GM19023 (cell line): ENCODE measurements at regions not wholly inside any gene's neighbourhood (a gene's known extent, or its start where the extent isn't known, plus 50 kb on each side); places are given as distances from the start of the nearest gene placed in this dataset.
A peak's percentile ranks its signal among the peaks of the same experiment; 100 is the strongest.

Experiments
- ATAC-seq: cut with Tn5 transposase; IDR thresholded peaks from one replicate; pipeline ENCODE4 v1.9.1; 2021; ENCODE audit warnings: mild to moderate bottlenecking, moderate library complexity; ENCODE audit not compliant: unreplicated experiment

DNA sequence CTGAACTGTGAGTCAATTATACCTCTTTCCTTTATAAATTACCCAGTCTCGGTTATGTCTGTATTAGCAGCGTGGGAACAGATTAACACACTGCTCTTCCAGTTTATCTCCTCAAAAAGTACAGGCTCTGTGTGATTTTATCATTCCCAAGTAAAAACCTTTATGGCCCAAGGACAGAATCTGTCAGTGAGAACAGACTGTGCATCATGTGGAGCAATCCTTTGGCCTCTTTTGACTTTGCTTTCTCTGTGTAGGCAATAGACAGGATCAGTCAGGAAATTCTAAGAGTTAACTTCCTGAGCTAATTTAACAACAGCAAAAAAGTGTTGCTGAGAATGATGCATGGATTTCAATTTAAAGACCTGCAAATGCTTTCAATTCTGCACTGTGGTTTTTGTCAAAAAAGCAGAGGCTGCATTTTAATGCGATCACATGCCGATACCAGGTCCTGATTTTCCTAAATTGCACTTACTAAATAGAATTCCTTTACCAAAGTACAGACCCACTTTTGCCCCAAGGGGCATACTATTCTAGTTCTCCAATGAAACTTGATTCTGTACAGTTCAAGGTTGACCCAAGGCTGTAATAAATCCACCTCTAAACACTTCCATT is 246.7 kb upstream of the MARCKS start:
- ATAC-seq = no peak

DNA sequence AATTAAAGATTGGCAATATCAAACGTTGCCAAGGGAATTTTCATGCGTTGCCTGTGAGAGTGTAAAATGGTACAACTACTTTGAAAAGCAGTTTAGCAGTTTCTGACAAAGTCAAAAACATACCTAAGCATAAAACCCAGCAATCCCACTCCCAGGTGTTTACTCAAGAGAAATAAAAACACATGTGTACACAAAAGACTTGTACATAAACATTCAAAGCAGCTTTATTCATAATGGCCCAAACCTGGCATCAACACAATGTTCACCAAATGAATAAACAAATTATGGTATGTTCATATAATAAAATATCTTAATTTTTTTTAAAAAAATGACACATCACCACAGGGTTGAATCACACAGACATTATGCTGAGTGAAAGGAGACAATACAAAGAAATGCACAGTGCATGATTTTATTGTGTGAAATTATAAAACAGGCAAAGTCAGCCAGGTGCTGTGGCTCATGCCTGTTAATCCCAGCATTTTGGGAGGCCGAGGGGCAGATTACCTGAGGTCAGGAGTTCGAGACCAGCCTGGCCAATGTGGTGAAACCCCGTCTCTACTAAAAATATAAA is 240.4 kb upstream of the MARCKS start:
- ATAC-seq = no peak

DNA sequence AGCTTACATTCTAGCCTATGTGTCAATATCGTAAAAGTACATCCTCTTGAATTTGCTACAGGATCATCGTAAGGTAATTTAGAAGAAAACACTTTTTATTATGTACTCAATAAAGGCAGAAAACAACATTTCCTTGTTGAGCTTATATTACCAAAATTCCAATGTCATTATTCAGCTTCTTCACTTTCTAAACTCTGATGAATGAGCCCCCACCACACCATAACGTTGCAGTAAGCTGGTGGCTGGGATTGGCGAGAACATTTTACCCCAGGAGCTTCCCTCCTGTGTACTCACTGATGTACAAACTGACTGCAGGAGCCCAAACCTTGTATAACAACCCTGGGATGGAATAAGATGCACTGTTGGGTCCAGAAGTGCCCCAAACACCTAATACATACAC is 238.1 kb upstream of the MARCKS start:
- ATAC-seq = no peak

DNA sequence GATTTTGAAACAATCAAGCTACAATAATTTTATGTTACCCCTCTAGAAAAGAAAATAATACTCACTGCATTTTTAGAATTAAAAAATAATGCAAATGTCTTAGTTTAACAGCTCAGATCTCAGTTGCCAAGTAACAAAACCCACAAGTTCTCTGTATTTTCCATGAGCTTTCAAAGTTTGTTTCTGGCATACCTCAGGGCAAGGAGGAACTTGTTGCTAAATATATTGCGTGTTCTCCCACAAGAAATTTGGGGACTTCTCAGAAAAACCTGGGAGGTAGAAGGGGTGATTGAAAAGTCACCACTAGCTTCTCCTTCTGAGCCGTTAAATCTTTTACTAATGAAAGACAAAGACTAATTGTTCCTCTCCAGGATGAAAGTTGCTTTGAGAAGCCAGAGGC is 236.8 kb upstream of the MARCKS start:
- ATAC-seq = no peak

DNA sequence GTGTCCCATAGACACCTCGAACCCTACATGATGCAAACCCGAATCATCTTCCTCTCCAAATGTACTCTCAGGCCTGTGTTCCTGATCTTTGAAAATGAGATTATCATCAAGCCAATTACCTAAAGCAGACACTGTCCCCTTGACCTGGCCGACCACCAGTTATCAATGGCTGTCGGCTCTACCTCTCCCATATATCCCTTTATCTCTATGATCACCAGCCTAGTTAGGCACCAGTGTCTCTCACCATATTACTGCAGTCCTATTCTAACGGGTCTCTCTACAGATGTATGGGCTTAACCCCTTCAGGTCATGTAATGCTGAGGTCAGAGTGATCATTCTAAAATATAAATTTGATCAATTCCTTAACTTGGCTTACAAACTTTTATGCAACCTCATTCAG is 234.9 kb upstream of the MARCKS start:
- ATAC-seq = no peak

DNA sequence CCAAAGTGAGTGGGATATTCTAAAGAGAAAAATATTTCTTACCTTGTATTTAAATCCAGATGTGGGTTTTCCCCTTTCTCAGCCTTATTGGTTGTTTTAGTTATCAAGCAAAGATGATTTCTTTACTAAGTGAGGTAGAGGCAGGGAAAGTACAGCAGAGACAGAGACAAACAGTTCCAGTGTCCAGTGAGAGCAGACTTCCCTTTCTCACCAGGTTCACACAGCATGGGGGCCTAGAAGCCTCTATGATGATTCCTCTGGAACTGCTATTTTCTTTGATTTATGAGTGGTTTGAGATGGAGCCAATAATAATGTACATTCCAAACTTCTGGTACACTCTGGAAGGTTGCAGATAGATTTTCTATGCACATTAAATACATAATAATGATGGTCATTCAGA is 234.0 kb upstream of the MARCKS start:
- no peak for ATAC-seq

DNA sequence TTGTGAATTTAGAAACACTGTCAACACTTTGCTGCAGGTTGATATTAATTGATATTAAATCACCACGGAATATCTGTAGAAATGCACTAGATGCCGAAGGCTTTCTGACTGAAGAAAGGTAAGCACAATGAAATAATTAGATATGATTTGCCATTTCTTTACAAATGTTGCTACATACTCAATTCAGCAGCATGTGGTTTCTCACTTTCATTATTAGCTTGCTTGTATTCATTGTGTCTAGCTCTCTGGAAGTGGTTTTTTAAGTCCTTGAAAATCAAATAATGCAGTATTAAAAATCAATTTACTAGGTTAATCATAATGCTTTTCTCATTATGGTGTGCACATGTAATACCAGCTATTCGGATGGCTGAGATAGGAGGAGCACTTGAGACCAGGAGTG is 231.3 kb upstream of the MARCKS start:
- ATAC-seq = no peak

DNA sequence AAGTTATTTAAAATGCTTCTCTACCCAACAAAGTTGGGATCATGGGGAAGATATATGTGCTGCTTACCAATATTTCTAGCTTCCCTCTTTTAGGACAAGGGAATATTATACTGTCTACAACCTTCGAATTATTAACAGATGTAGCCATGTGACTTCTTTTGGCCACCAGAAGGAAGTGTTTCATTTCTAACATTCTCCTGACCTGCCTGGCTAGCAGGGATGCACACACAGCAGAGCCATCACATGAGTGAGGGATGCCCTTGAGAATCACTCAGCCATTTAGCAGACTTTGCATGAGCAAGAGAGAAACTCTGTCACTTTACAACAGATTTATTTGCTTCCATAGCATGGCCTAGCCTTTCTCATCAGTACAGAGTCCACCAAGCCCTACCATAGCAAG is 230.7 kb upstream of the MARCKS start:
- peak; percentile 23 for ATAC-seq

DNA sequence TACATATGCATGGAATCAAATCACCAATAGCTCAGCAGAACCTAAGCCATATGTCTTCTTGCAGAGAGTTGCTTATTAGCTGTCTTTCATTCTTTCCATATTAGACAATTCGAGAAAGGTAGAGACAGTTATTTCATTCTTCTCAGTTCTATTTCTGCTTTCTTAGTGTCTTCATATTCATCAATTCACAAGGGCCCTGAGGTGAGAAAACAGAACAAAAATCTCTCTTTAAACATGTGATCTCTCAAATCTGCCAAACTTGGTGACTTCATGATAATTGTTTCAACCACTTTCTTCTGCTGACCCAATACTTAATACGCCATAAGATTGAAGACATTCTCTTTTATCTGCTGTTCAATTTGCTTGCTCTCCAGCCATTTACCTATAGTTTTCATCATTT is 229.7 kb upstream of the MARCKS start:
- ATAC-seq = peak; percentile 10

DNA sequence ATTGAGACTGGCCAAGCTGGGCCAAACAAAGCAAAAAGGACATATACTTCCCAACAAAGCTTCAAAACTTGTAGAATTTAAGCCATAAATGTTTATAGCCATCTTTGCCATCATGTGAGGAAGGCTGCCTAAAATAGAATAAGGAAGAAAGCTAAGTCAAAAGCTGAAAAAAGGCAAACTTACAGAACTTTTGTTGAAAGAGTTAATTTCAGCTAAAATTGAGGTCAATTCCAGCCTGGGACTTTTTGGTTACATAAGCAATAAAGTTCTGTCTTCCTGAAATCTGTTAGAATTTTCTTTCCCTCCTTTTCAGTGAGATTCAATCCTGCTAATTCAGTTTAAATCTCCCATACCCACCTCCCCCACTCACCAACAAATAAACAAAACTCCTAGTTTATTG is 227.9 kb upstream of the MARCKS start:
- no peak for ATAC-seq

DNA sequence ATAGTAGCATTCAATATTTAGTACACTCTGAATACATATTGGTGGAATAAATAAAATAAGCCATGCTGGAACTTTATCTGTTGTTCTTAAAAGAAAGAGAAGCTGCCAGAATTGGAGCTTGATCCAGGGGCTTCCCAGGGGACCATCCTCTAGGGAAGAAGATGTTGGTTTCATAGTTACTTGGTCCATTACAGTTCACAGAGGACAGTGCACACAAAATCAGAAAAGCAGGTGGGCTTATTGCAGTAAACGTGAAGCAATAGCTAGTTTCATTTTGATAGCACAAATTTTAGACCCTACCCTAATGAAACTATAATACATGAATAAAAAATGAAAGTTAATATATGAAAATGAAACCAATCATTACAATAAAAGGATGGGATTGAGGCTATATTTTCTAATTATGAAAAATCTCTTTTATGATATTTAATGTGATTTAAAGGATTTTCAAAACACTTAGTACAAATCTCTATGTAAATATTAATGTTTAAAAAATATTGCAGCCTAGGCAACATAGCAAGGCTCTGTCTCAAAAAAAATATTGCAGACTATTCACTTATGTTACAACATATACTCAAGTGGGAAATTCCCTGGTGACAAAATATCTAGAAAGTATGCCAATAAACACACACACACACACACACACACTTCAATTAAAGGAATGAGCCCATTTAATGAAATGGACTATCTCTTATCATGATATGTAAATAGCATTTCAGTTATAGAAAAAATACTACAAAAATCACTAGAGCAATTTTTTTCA is 227.0 kb upstream of the MARCKS start:
- no peak for ATAC-seq

DNA sequence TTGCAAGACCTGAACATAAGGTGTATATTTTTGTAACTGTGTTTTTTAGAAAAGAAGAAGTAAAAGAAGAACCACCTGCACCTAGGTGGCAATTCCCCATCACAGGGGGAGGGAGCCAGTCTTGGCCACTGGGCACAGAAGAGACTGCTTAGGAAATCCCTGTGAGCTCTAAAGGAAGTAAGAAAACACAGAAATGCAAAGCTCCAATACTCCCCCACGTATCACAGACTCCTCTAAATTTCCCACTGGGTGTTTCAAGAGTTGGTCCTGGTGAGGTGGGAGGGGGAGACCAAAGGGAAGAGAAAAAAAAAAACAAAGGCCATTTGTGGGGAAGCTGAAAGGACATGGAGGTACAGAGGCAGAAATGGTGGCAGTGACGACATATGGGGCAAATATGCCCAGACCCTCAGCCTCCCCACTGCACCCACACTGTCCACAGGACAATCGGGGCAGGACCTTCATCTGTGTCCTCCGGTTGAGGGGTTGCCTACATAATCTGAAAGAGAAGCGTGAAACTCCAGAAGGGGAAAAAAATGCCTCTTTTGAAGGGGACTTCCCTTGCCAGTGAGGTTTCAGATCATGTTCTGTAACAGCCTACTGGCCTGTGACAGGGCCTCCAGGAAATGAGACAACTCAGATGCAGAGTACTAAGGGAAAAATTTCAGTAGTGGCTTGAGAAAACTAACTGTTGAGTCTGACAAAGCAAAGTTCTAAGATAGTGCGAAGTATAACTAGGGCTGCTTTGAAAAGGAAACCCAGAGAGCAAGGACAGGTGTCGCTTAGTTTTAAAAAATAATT is 226.2 kb upstream of the MARCKS start:
- ATAC-seq = peak; percentile 65

DNA sequence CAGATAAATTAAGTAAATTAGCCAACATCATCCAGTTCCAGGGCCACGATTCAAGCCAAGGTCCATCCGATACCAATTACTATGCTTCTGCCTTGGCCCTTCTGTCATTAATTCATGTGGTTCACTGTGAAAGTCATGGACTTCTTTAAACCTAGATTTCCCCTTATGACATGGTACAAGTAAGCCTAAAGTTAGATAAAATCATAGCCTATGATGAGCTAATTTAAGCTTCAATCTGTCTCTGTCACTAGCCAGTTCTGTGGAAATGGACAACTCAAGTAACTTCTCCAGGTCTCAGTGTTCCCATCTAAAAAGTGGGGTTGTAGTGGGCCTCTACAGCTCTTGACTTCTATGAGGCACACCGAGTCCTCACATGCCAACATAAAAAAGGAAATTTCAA is 225.5 kb upstream of the MARCKS start:
- no peak for ATAC-seq

DNA sequence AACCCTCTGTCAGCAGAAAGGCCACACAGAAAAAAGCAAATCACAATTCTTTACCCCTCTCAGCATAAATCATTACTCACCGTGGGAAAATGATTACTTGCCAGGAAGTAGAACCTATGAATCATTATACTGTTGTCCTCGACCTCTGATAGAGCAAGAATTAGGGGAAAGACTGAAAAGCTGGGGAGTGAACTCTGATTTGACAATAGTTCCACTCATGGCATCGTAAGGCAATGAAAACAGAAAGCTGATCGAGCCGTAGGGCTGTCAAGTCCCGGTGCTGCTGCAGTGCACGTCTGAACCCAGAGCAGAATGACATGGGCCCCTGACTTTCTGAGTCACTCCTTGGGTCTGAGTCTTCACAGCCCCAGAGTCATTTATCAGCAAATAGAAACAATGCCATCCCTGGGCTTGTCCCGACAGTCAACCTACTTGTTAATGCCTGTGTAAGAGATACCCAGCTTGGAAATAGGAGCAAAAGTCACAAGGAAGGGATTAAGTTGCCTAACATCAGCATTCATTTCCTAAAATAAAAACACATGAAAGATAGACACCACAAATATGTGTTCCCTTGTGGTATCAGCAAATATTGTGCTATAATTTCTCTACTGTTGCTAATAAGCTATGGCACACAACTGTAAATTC is 224.8 kb upstream of the MARCKS start:
- peak; percentile 40 for ATAC-seq

DNA sequence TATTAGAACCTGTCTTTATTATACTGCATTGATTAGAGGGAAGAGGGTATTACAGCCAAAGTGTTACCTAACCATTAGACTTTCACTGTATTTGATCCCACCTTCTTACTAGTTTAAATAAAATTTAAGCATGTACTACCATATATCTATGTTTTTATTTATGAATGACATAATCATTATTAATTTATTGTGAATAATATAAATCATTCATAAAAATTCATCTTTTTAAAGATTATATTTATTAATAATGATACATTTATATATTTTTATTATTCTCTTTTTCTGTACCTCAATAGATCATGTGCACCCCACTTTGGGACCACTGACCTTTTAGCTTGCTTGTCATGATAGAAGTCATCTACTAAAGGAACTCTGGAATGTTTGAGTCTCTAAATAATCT is 223.5 kb upstream of the MARCKS start:
- no peak for ATAC-seq

DNA sequence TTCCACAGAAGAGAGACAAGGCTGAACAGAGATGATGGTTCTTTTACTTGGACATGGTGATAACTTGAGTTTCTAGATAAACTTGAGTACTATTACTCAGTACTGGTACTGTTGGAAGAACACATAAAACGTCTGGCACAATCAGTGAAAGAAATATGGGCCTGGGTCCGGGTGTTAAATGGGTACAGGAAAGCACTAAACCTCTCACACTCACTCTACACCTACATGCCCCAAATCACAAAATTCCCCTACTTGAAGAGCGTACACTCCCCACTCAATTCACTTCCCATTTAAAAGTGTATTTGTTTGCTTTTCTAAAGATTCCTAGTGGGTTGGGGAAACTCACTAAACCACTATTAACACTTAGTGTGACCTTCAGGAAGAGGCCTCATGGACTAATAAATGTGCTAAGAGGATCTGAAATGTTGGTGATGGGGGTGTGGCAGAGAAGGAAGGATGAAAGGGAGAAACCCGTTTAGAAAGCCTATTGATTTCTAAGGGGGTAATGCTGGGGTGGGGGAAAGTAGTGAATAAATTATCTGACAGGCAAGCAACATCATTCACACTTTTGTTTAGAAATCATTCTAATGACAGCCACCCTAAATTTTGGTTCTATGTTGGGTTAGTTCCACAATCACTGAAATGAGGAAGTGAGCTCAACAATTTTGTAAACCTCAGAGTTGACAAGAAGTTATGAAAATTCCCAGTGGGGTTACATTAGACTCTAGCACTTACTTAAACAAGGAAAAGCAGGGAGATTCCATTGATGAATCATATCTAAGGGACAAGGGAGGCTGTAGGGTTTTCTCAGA is 222.6 kb upstream of the MARCKS start:
- ATAC-seq = no peak

DNA sequence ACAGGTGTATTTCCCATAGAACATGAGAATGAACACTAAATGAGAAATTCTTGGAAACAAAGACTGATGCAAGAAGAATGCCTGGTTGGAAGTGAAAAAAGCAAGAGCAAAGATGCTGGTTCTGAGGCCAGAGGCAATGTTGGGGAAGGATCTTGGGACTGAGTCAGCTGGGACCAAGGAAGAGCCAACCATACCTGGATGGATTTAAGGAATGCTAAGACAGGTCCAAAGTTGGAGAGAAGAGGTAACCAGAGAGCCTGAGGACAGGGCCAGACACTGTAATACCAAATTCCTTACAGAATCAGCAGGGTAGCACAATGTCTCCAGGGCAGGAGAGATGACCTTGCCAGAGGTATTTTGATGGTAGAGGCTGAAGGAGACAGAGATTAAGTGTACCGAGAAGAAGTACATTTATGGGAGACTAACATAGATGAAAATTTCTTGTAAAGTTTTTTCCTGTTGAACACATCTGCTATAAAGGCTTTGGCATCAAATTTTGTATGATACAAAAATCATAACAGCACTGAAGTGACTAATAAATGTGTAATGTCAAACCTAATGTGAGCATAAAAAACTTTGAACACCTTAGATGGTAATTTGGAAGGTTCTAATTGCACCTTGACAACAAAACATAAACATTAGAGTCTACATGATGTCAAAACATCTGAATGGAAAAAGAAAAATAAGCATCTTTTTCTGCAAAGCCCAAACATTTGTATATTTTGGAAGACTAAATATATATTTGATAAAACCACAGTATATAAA is 221.7 kb upstream of the MARCKS start:
- no peak for ATAC-seq

DNA sequence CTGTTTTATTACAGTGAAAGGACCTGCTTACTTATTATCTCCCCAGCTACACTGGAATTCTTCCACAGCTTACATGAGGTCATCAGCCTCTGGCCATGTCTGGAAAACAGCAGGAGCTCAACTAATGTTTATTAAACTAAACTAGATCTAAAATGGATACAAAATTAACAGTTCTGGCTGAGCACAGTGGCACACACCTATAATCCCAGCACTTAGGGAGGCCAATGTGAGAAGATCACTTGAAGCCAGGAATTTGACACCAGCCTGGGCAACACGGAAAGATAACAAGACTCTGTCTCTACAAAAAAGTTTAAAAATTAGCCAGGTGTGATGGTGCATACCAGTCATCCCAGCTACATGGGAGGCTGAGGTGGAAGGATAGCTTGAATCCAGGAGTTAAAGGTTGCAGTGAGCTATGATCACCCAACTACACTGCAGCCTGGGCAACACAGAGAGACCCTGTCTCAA is 220.8 kb upstream of the MARCKS start:
- no peak for ATAC-seq

DNA sequence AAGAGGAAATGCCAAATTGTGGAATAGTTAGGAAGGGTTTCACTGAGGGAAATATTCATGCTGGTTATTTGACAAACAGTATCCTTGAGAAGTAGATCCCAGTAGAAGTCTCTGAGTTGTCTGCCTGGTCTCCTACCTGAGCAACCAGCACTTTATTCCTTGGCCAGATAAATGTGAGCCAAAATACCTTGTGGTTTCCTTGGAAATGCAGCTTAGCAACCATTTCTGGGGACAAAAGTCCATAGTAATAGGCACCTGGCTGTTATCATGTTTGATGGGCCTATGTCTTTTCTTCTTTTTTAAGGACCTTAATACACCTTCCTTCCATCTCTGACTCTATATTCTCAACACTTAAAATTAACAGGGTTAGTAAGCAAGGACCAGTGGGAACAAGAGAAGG is 217.1 kb upstream of the MARCKS start:
- ATAC-seq = no peak
